ENCODE measurements at regions not wholly inside any gene's neighbourhood (a gene's known extent, or its start where the extent isn't known, plus 50 kb on each side); places are given as distances from the start of the nearest gene placed in this dataset.

GRCh38 chr19:32240316-32240715, 105.1 kb upstream of the ZNF507 start:
- in situ Hi-C loops (cut with MboI; ENCODE audit: low pct_ligation_motif_present in 1 of 4, low pct_unique_long_range_greater_than_20kb in 1 of 4, low sequenced_read_pairs in 3 of 4): no loop called here
- WGBS, 2 donors (ENCODE audit: low coverage in 1 of 2): 92% methylated on average over 7 of the region's 7 CpGs; no CpG with 5 or more reads in 1 of the 2 donors
- intact Hi-C loops (cut with DNase I; ENCODE audit: low total_unique reads): no loop called here

GRCh38 chr19:32241306-32241705, 104.1 kb upstream of the ZNF507 start:
- DNase-seq: no peak
- in situ Hi-C loops (cut with MboI; ENCODE audit: low pct_ligation_motif_present in 1 of 4, low pct_unique_long_range_greater_than_20kb in 1 of 4, low sequenced_read_pairs in 3 of 4) (no loop called here), intact Hi-C loops (cut with DNase I; ENCODE audit: low total_unique reads) (no loop called here)
- H3K4me1 ChIP-seq: no peaks in the 10 kb centered on the region
- no peak overlapping the region for H3K27ac ChIP-seq
- H3K36me3 ChIP-seq: no peaks in the 10 kb centered on the region
- no peaks in the 10 kb centered on the region for H3K27me3 ChIP-seq
- 63 to 79% methylated on average over 6 to 8 of the region's 8 CpGs for WGBS, 2 donors (ENCODE audit: low coverage in 1 of 2)
- H3K9me3 ChIP-seq: no peaks in the 10 kb centered on the region
- TF ChIP-seq POLR2AphosphoS5 (IDR thresholded peaks at IDR 0.05) (no peak), EP300 (IDR thresholded peaks at IDR 0.05; ENCODE audit: low read depth) (no peak), CTCF (IDR thresholded peaks at IDR 0.05) (no peak), POLR2A (IDR thresholded peaks at IDR 0.05) (no peak)
- H3K4me3 ChIP-seq: no peak overlapping the region

More at GRCh38 chr19:32240316-32240715, 105.1 kb upstream of the ZNF507 start:
- no peaks in the 10 kb centered on the region for H3K9me3 ChIP-seq
- H3K27me3 ChIP-seq: no peaks in the 10 kb centered on the region
- H3K36me3 ChIP-seq: no peaks in the 10 kb centered on the region
- H3K4me1 ChIP-seq: no peaks in the 10 kb centered on the region
- TF ChIP-seq POLR2AphosphoS5 (IDR thresholded peaks at IDR 0.05): no peak
- TF ChIP-seq CTCF (IDR thresholded peaks at IDR 0.05): no peak
- no peak for TF ChIP-seq EP300 (IDR thresholded peaks at IDR 0.05; ENCODE audit: low read depth)
- TF ChIP-seq POLR2A (IDR thresholded peaks at IDR 0.05): no peak
- H3K27ac ChIP-seq: no peak overlapping the region
- H3K4me3 ChIP-seq: no peak overlapping the region
- no peak for DNase-seq

- in situ Hi-C loops (cut with MboI; ENCODE audit: low pct_ligation_motif_present in 1 of 4, low pct_unique_long_range_greater_than_20kb in 1 of 4, low sequenced_read_pairs in 3 of 4): no loop called here
- H3K4me1 ChIP-seq: no peaks in the 10 kb centered on the region
- no peak overlapping the region for H3K4me3 ChIP-seq
- intact Hi-C loops (cut with DNase I; ENCODE audit: low total_unique reads): no loop called here
- no peak for DNase-seq
- H3K27me3 ChIP-seq: no peaks in the 10 kb centered on the region
- H3K36me3 ChIP-seq: no peaks in the 10 kb centered on the region
- TF ChIP-seq POLR2A (IDR thresholded peaks at IDR 0.05) (no peak), EP300 (IDR thresholded peaks at IDR 0.05; ENCODE audit: low read depth) (no peak), POLR2AphosphoS5 (IDR thresholded peaks at IDR 0.05) (no peak), CTCF (IDR thresholded peaks at IDR 0.05) (no peak)
- WGBS, 2 donors (ENCODE audit: low coverage in 1 of 2): 66 to 69% methylated on average over 21 of the region's 21 CpGs
- no peaks in the 10 kb centered on the region for H3K9me3 ChIP-seq
- no peak overlapping the region for H3K27ac ChIP-seq
Measured at GRCh38 chr19:32241932-32242710, 103.3 kb upstream of the ZNF507 start.

GRCh38 chr19:32246006-32246405, 99.4 kb upstream of the ZNF507 start:
- 63 to 65% methylated on average over 5 of the region's 5 CpGs for WGBS, 2 donors (ENCODE audit: low coverage in 1 of 2)
- no peak overlapping the region for H3K27ac ChIP-seq
- in situ Hi-C loops (cut with MboI; ENCODE audit: low pct_ligation_motif_present in 1 of 4, low pct_unique_long_range_greater_than_20kb in 1 of 4, low sequenced_read_pairs in 3 of 4): no loop called here
- no peaks in the 10 kb centered on the region for H3K4me1 ChIP-seq
- no peak overlapping the region for H3K4me3 ChIP-seq
- DNase-seq: no peak
- TF ChIP-seq EP300 (IDR thresholded peaks at IDR 0.05; ENCODE audit: low read depth) (no peak), POLR2AphosphoS5 (IDR thresholded peaks at IDR 0.05) (no peak)
- H3K9me3 ChIP-seq: no peaks in the 10 kb centered on the region
- H3K27me3 ChIP-seq: no peaks in the 10 kb centered on the region
- H3K36me3 ChIP-seq: no peaks in the 10 kb centered on the region
- intact Hi-C loops (cut with DNase I; ENCODE audit: low total_unique reads): no loop called here

Data from transverse colon (tissue), 4 donors.